NCI-H2227 treated with DMSO at 0.1 percent for 48 hours (cell line): ENCODE measurements at regions not wholly inside any gene's neighbourhood (a gene's known extent, or its start where the extent isn't known, plus 50 kb on each side); places are given as distances from the start of the nearest gene placed in this dataset.
"Not testable (repeated sequence)": the region's sequence is repeated elsewhere in the genome, so short reads cannot be mapped to it uniquely, and the experiment has no call there.

ENCODE experiments used
- DNase-seq: peaks from one replicate; lab custom pipeline; 2025; lab: John Stamatoyannopoulos, UW

- DNase-seq: no peak
Measured at GRCh38 chr13:80955501-80955900, 614.6 kb upstream of the SPRY2 start.

GRCh38 chr13:80952158-80952557, 611.2 kb upstream of the SPRY2 start:
- DNase-seq: no peak

GRCh38 chr13:80946008-80946802, 605.3 kb upstream of the SPRY2 start:
- DNase-seq: no peak

GRCh38 chr13:80945328-80945727, 604.4 kb upstream of the SPRY2 start:
- no peak for DNase-seq

- DNase-seq: no peak
Measured at GRCh38 chr13:80939581-80939980, 598.7 kb upstream of the SPRY2 start.

GRCh38 chr13:80931766-80932165, 590.8 kb upstream of the SPRY2 start:
- no peak for DNase-seq

DNA sequence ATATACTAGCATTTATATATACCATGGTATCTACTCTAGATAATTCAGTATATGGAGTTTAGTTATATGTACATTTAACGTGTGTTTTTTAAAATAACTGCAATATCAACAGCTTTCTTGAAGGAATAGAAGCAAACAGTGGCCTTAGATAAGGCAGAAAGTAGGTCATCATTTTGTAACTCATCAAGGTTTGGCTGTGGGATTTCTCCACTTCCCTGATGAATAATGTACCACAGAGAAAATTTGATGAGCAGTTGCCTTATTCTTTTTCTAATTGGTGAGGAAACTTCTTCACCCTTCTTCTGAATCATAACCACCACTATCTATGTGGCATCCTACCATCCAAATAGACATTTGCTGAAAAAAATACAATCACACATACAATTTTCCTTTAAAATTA, 590.2 kb upstream of the SPRY2 start:
- no peak for DNase-seq

DNA sequence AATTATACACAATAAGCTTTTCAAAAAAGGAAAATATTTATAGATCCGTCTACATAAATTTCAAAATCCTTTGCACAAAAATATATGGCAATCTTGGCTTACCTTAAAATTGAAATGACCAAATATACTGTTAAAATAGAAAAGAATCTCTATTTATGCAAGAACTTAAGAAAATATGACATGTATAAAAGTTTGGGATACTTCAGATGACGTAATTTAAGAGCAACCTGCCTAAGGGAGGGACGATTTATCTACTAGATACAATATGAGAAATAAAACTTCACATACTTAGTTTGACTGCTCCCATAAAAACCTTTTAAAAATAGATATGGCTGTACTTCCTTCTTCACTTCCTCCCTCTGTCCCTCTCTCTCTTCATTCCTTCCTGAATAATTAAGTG, 587.3 kb upstream of the SPRY2 start:
- no peak for DNase-seq

GRCh38 chr13:80926024-80926423, 585.1 kb upstream of the SPRY2 start:
- DNase-seq: not testable (repeated sequence)

DNA sequence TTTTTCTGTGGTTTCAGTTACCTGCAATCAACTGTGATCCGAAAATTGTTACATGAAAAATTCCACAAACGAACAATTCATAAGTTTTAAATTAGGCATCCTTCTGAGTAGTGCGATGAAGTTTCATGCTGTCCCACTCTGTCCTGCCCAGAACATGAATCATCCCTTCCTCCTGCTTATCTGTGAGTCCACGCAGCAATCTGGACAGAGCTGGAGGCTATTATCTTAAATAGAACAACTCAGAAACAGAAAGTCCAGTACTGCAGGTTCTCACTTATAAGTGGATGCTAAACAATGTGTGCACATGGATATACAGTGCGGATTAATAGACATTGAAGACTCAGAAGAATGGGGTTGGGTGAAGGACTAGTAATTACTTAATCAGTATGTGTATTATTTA, 583.7 kb upstream of the SPRY2 start:
- DNase-seq: no peak

DNA sequence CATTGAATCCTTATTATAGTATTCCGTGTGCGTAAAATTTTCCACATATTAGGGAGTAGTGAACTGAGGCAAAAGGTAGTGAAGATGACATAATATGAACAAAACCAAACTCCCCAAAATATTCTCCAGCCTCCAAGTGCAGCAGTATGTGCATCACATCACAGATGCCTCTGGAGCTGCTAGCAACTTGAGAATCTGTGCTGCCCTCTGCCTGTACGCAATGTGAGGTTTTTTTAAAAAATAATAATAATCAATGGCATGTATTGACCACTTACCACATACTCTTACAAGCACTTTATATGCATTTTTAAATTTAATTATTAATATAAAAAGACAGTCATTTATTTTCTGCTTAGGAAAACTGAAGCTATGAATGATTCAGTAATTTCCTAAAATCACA, 583.0 kb upstream of the SPRY2 start:
- no peak for DNase-seq

- no peak for DNase-seq
Measured at GRCh38 chr13:80921971-80922370, 581.0 kb upstream of the SPRY2 start.

DNA sequence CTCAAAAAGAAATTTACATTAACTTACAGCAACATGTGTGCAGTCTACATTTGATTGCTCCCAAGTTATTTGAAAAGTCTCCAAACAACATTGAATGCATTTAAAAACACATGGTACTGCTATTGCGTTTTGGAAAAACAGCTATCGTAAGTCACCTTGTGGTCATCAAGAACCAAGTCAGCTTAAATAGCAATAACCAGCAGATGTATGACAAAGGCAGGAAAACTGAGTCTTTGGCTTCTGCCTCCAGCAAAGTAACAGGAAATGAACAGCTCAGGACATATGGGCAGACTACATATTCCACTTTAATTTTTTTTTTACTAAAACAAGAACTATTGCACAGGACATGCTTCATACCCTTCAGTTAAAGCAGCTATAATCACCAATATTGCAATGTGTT, 580.6 kb upstream of the SPRY2 start:
- no peak for DNase-seq

GRCh38 chr13:80906860-80907259, 565.9 kb upstream of the SPRY2 start:
- no peak for DNase-seq

- no peak for DNase-seq
Measured at GRCh38 chr13:80904386-80904785, 563.5 kb upstream of the SPRY2 start.

DNA sequence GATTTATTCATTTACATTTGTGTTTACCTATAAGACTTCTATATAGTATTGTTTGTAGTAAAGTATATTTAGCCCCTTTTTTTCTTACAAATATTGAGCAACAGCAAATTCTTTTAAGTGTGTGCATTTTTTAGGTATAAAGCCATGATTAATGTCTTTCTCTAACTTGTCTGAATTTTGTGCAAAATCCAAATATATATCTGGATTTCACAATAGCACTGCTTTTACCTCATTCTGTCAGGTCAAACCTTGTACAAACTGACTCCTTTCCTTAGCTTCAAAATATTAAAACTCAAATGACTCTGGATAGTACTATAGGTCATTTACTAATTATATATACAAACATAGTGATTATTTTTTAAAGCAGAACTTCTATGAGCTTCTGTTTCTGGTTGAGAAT, 563.0 kb upstream of the SPRY2 start:
- DNase-seq: no peak

- DNase-seq: no peak
Measured at GRCh38 chr13:80901530-80901929, 560.6 kb upstream of the SPRY2 start.

- no peak for DNase-seq
Measured at GRCh38 chr13:80901111-80901510, 560.2 kb upstream of the SPRY2 start.

GRCh38 chr13:80900561-80900960, 559.6 kb upstream of the SPRY2 start:
- DNase-seq: no peak

GRCh38 chr13:80897641-80898040, 556.7 kb upstream of the SPRY2 start:
- DNase-seq: not testable (repeated sequence)

DNA sequence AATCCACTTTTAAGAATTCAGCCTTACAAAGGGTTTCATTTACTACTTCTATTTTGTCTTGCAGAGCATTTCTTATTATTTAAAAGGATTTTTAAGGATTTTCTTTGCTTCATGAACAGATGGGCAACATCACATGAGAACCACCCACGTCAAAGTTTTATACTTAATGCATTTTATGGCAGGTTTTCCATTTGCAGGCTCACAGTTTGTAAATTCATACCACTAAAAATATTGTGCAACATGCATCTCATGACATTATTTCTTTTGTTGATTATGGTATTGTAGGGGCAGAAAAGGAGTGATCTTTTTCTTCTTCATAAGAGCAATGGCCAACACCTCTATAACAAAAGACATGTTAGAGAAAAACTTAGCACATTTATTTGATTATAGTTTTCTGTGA, 554.0 kb upstream of the SPRY2 start:
- DNase-seq: no peak

GRCh38 chr13:80889829-80890228, 548.9 kb upstream of the SPRY2 start:
- no peak for DNase-seq

- no peak for DNase-seq
Measured at GRCh38 chr13:80888390-80888789, 547.5 kb upstream of the SPRY2 start.

DNA sequence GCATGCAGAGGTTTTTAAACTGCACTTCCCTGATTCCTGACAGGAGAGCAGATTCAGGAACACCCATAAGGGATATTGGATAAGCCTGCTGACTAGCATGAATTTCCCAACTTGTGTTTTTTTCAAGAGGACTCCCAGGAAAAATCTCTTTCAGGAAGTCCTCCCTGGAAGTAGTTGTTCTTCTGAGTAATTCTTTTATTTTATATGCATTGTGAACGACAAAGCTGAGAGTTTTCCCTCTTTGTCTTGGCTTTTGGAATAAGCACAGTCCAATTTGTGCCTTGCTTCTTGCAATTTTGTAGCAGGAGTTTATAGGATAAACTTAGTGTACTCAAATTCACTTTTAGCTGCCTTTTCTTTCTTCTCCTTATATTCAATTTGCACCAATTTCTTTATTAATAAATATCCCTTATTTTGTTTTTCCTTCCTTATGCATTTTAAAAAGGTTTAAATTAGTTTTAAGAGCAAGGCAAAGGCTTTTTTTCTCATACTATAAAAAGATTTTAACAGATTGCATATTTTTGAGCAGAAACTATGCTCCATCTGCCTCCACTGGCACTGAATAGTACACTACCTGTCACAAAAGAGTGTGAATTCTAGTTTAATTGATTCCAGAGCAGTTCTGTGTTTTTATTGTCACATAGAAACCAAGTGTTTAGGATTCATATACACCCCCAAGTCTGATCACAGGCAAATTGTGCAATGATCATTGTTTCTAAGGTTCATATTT, 543.3 kb upstream of the SPRY2 start:
- no peak for DNase-seq
